Endodermal cell (in vitro differentiated cells): ENCODE measurements at regions not wholly inside any gene's neighbourhood (a gene's known extent, or its start where the extent isn't known, plus 50 kb on each side); places are given as distances from the start of the nearest gene placed in this dataset.

Source experiments
- DNase-seq: peaks from one replicate; pipeline ENCODE4 v3.0.0-alpha.2; 2017
- H3K27ac ChIP-seq: 2 replicates; pipeline ENCODE4 v1.5.1; 2013; ENCODE audit warnings: mild to moderate bottlenecking, low read depth, low read length, moderate library complexity
- H3K27me3 ChIP-seq: 2 replicates; pipeline ENCODE4 v1.6.1; 2013; ENCODE audit warnings: mild to moderate bottlenecking, low read length, moderate library complexity; ENCODE audit not compliant: insufficient read depth, control insufficient read depth, poor library complexity, severe bottlenecking
- H3K36me3 ChIP-seq: 2 replicates; pipeline ENCODE4 v1.7.0; 2013; ENCODE audit warnings: mild to moderate bottlenecking, low read length, moderate library complexity; ENCODE audit not compliant: control insufficient read depth, insufficient read depth
- H3K4me1 ChIP-seq: one replicate; pipeline ENCODE4 v1.7.0; 2013; ENCODE audit warnings: low read length; ENCODE audit not compliant: control insufficient read depth, insufficient read depth
- H3K4me3 ChIP-seq: 2 replicates; pipeline ENCODE4 v1.5.1; 2013; ENCODE audit warnings: mild to moderate bottlenecking, low read length, moderate library complexity
- H3K9ac ChIP-seq: 2 replicates; pipeline ENCODE4 v1.6.1; 2013; ENCODE audit warnings: mild to moderate bottlenecking, low read length, moderate library complexity; ENCODE audit not compliant: poor library complexity, severe bottlenecking; ENCODE audit errors: extremely low read depth
- H3K9me3 ChIP-seq: 2 replicates; pipeline ENCODE4 v1.6.1; 2013; ENCODE audit warnings: mild to moderate bottlenecking, low read length, moderate library complexity; ENCODE audit not compliant: control insufficient read depth
- H3K27ac Mint-ChIP-seq: 2 replicates; pipeline ENCODE4 v1.8.0; 2020; ENCODE audit warnings: mixed read lengths
- H3K27me3 Mint-ChIP-seq: 2 replicates; pipeline ENCODE4 v1.8.0; 2021; ENCODE audit warnings: mild to moderate bottlenecking, mixed read lengths; ENCODE audit not compliant: insufficient read depth
- H3K36me3 Mint-ChIP-seq: 2 replicates; pipeline ENCODE4 v1.8.0; 2020; ENCODE audit warnings: low read depth, mixed read lengths
- H3K4me1 Mint-ChIP-seq: 2 replicates; pipeline ENCODE4 v1.8.0; 2020; ENCODE audit warnings: mixed read lengths
- H3K4me3 Mint-ChIP-seq: 2 replicates; pipeline ENCODE4 v1.8.0; 2020; ENCODE audit warnings: mild to moderate bottlenecking, moderate library complexity, mixed read lengths
- H3K9me3 Mint-ChIP-seq: 2 replicates; pipeline ENCODE4 v1.8.0; 2020; ENCODE audit warnings: mild to moderate bottlenecking, mixed read lengths
- WGBS, 2 experiments: methylation state at CpG; one replicate each; pipeline versions ENCODE4 v1.1.5 to v1.1.7; 2013; ENCODE audit warnings: missing lambda C conversion rate in 2 of 2, mixed read lengths in 1 of 2; ENCODE audit not compliant: insufficient coverage in 1 of 2, insufficient read length in 1 of 2; 5-methylcytosine and 5-hydroxymethylcytosine counted together
- TF ChIP-seq, protein P1 (sequence below): fragments of 200-600 bp; sonication (generic); conservative IDR thresholded peaks from 2 replicates; pipeline ENCODE4 v1.5.0; 2021; ENCODE audit warnings: antibody characterized with exemption, mild to moderate bottlenecking

DNA sequence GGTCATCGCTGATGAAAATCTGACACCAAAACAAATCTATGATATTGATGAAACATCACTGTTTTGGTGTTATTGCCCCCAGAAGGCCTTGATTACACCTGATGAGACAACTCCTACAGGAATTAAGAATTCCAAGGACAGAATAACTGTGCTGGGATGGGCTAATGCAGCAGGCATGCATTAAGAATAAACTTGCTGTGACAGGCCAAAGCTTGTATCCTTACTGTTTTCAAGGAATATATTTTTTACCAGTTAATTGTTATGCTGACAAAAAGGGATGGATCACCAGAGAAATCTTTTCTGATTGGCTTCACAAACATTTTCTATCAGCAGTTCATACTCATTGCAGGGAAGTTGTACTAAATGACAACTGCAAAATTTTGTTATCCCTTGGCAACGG, 278.2 kb downstream of the IKZF2 start:
- Mint-ChIP-seq H3K27me3 (no peaks in the 10 kb centered on the region), H3K9me3 (peaks cover 25% of the 10 kb centered on the region), H3K4me1 (no peaks in the 10 kb centered on the region), H3K36me3 (no peaks in the 10 kb centered on the region), H3K27ac (no peak overlapping the region), H3K4me3 (no peak overlapping the region)
- H3K4me1 ChIP-seq = no peaks in the 10 kb centered on the region
- no peaks in the 10 kb centered on the region for H3K36me3 ChIP-seq
- H3K9ac ChIP-seq = no peak overlapping the region
- H3K4me3 ChIP-seq = no peak overlapping the region
- no peak for DNase-seq
- H3K9me3 ChIP-seq = peaks cover 11% of the 10 kb centered on the region
- H3K27ac ChIP-seq = no peak overlapping the region
- no peaks in the 10 kb centered on the region for H3K27me3 ChIP-seq
- WGBS, 2 experiments = 95 to 100% methylated on average over 1 to 2 of the region's 2 CpGs
- TF ChIP-seq, protein P1, sequence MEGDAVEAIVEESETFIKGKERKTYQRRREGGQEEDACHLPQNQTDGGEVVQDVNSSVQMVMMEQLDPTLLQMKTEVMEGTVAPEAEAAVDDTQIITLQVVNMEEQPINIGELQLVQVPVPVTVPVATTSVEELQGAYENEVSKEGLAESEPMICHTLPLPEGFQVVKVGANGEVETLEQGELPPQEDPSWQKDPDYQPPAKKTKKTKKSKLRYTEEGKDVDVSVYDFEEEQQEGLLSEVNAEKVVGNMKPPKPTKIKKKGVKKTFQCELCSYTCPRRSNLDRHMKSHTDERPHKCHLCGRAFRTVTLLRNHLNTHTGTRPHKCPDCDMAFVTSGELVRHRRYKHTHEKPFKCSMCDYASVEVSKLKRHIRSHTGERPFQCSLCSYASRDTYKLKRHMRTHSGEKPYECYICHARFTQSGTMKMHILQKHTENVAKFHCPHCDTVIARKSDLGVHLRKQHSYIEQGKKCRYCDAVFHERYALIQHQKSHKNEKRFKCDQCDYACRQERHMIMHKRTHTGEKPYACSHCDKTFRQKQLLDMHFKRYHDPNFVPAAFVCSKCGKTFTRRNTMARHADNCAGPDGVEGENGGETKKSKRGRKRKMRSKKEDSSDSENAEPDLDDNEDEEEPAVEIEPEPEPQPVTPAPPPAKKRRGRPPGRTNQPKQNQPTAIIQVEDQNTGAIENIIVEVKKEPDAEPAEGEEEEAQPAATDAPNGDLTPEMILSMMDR = no peak

DNA sequence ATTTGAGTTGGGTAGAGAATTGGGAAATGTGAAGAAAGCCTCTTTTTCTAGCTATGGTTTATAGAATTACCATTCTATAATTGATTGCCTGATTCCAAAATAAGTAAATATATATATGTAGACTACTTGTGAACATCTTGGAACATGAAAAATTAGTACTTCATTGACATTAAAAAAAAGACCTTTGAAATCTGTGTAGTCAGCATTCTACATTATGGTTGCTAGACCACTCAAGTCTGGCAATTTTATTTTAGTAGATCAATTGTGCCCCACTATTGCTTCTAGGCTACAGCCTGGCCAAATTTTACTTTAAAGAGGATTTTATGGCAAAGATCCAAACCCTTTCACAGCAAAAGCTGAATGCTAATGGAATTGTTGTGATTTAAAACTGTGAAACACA, 279.8 kb downstream of the IKZF2 start:
- Histone ChIP-seq H3K27ac (no peak overlapping the region), H3K4me3 (no peak overlapping the region), H3K27me3 (no peaks in the 10 kb centered on the region), H3K9ac (no peak overlapping the region), H3K9me3 (peaks cover 13% of the 10 kb centered on the region), H3K4me1 (no peaks in the 10 kb centered on the region), H3K36me3 (no peaks in the 10 kb centered on the region)
- no peaks in the 10 kb centered on the region for H3K4me1 Mint-ChIP-seq
- no peaks in the 10 kb centered on the region for H3K27me3 Mint-ChIP-seq
- peaks cover 19% of the 10 kb centered on the region for H3K9me3 Mint-ChIP-seq
- H3K4me3 Mint-ChIP-seq = no peak overlapping the region
- H3K27ac Mint-ChIP-seq = no peak overlapping the region
- H3K36me3 Mint-ChIP-seq = no peaks in the 10 kb centered on the region
- TF ChIP-seq, protein P1 = no peak
- no peak for DNase-seq

DNA sequence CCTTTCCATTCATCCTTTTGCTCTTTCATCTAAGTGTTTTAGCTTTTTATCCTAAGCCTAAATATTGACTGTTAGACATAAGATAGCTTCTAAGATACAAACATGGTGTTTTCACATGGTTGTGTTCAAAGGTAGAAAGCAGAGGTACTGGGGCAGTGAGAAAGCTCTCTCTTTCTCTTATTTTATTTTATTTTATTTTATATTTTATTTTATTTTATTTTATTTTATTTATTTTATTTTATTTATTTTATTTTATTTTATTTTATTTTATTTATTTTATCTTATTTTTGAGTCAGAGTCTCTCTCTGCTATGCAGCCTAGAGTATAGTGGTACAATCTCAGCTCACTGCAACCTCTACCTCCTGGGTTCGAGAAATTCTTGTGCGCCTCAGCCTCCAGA, 287.2 kb downstream of the IKZF2 start:
- TF ChIP-seq, protein P1 = no peak
- WGBS, 2 experiments = 88% methylated on average over 2 of the region's 2 CpGs; no CpG with 5 or more reads in 1 of the 2 experiments
- peaks cover 35% of the 10 kb centered on the region for H3K9me3 ChIP-seq
- no peak overlapping the region for H3K27ac ChIP-seq
- no peak overlapping the region for H3K4me3 ChIP-seq
- H3K9me3 Mint-ChIP-seq = peaks cover 50% of the 10 kb centered on the region
- no peak overlapping the region for H3K27ac Mint-ChIP-seq
- H3K4me1 ChIP-seq = no peaks in the 10 kb centered on the region
- H3K27me3 ChIP-seq = no peaks in the 10 kb centered on the region
- no peaks in the 10 kb centered on the region for H3K36me3 ChIP-seq
- no peaks in the 10 kb centered on the region for H3K27me3 Mint-ChIP-seq
- DNase-seq = no peak
- H3K36me3 Mint-ChIP-seq = peaks cover 6% of the 10 kb centered on the region
- H3K9ac ChIP-seq = no peak overlapping the region
- H3K4me3 Mint-ChIP-seq = no peak overlapping the region
- H3K4me1 Mint-ChIP-seq = no peaks in the 10 kb centered on the region
